Loucy (cell line): ENCODE measurements at regions not wholly inside any gene's neighbourhood (a gene's known extent, or its start where the extent isn't known, plus 50 kb on each side); places are given as distances from the start of the nearest gene placed in this dataset.
"Not testable (repeated sequence)": the region's sequence is repeated elsewhere in the genome, so short reads cannot be mapped to it uniquely, and the experiment has no call there.

Experiments used
- H2AFZ ChIP-seq: fragments of 200-600 bp; sonication (generic); 2 replicates; pipeline ENCODE4 v1.6.0; 2016; ENCODE audit warnings: antibody characterized with exemption, mild to moderate bottlenecking, low read length, moderate library complexity
- H3F3A ChIP-seq: fragments of 200-600 bp; 2 replicates; pipeline ENCODE4 v1.6.0; 2016; ENCODE audit warnings: antibody characterized with exemption, low read depth, mild to moderate bottlenecking
- H3K27me3 ChIP-seq: fragments of 200-600 bp; sonication (generic); 2 replicates; pipeline ENCODE4 v1.6.1; 2014; ENCODE audit warnings: low read length, mild to moderate bottlenecking; ENCODE audit not compliant: insufficient read depth, poor library complexity, severe bottlenecking
- H3K36me3 ChIP-seq: fragments of 200-600 bp; sonication (generic); 2 replicates; pipeline ENCODE4 v1.6.1; 2016; ENCODE audit warnings: low read length; ENCODE audit not compliant: insufficient read depth
- H3K4me1 ChIP-seq: fragments of 200-600 bp; sonication (generic); 2 replicates; pipeline ENCODE4 v1.5.1; 2014; ENCODE audit warnings: low read length, mild to moderate bottlenecking; ENCODE audit not compliant: insufficient read depth, poor library complexity, severe bottlenecking
- H3K4me2 ChIP-seq: fragments of 200-600 bp; sonication (generic); 2 replicates; pipeline ENCODE4 v1.6.0; 2014; ENCODE audit warnings: antibody characterized with exemption, low read length, low read depth, mild to moderate bottlenecking; ENCODE audit not compliant: poor library complexity, severe bottlenecking
- H3K4me3 ChIP-seq: fragments of 200-600 bp; sonication (generic); 2 replicates; pipeline ENCODE4 v1.5.1; 2014; ENCODE audit warnings: low read length, mild to moderate bottlenecking, mixed read lengths; ENCODE audit not compliant: poor library complexity, severe bottlenecking
- H3K79me2 ChIP-seq: fragments of 200-600 bp; sonication (generic); 2 replicates; pipeline ENCODE4 v1.6.1; 2014; ENCODE audit warnings: low read length; ENCODE audit not compliant: insufficient read depth
- H3K9ac ChIP-seq: fragments of 200-600 bp; sonication (generic); 2 replicates; pipeline ENCODE4 v1.6.0; 2014; ENCODE audit warnings: mild to moderate bottlenecking, low read depth, low read length, moderate library complexity; ENCODE audit not compliant: poor library complexity, severe bottlenecking
- H3K9me2 ChIP-seq: fragments of 200-600 bp; sonication (generic); replicated peaks from 2 replicates; pipeline ENCODE4 v1.6.1; 2016; ENCODE audit warnings: low read depth, low read length, mixed read lengths
- H3K9me3 ChIP-seq: fragments of 200-600 bp; sonication (generic); 2 replicates; pipeline ENCODE4 v1.6.1; 2014; ENCODE audit warnings: mild to moderate bottlenecking, antibody characterized with exemption, low read length, low read depth; ENCODE audit not compliant: insufficient read depth
- H4K20me1 ChIP-seq: fragments of 200-600 bp; sonication (generic); 2 replicates; pipeline ENCODE4 v1.6.0; 2014; ENCODE audit warnings: antibody characterized with exemption, low read length, mild to moderate bottlenecking; ENCODE audit not compliant: insufficient read depth, poor library complexity, severe bottlenecking
- EZH2phosphoT487 ChIP-seq: fragments of 200-600 bp; IDR thresholded peaks from 2 replicates; pipeline ENCODE4 v1.6.1; 2018; ENCODE audit warnings: antibody characterized with exemption, mild to moderate bottlenecking, moderate library complexity, borderline replicate concordance
- TF ChIP-seq, protein P1 (sequence below): fragments of 200-600 bp; sonication (generic); conservative IDR thresholded peaks from 2 replicates; pipeline ENCODE4 v1.5.1; 2014; ENCODE audit warnings: mild to moderate bottlenecking, antibody characterized with exemption, low read length

DNA sequence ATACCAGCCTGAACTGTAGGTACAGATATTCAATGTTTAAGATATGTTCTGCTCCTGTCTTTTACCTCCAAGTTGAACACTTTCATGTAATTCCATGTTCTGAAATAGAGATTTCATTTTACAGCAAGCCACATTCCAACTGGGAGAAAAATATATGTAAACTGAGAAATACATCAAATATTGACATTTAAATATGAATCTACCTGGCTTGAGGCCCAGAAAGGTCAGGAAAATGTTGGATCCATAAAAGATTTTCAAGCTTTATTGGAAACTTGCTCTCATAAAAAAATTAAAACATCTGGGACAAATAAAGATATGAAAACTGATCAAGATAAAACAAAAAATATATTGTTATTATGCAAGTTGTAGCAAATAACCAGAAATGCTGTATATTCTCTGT, 1078.7 kb upstream of the ATXN8OS start:
- Histone ChIP-seq H3K9ac (no peak overlapping the region), H3K4me3 (no peak overlapping the region), H3K79me2 (no peaks in the 10 kb centered on the region), H3K9me2 (no peaks in the 10 kb centered on the region), H3K27me3 (no peaks in the 10 kb centered on the region), H3K4me2 (no peak overlapping the region), H3K36me3 (no peaks in the 10 kb centered on the region), H3K9me3 (no peaks in the 10 kb centered on the region), H3K4me1 (no peaks in the 10 kb centered on the region), H3F3A (no peaks in the 10 kb centered on the region), H2AFZ (no peak overlapping the region), H4K20me1 (no peaks in the 10 kb centered on the region)
- TF ChIP-seq EZH2phosphoT487: no peak
- TF ChIP-seq, protein P1, sequence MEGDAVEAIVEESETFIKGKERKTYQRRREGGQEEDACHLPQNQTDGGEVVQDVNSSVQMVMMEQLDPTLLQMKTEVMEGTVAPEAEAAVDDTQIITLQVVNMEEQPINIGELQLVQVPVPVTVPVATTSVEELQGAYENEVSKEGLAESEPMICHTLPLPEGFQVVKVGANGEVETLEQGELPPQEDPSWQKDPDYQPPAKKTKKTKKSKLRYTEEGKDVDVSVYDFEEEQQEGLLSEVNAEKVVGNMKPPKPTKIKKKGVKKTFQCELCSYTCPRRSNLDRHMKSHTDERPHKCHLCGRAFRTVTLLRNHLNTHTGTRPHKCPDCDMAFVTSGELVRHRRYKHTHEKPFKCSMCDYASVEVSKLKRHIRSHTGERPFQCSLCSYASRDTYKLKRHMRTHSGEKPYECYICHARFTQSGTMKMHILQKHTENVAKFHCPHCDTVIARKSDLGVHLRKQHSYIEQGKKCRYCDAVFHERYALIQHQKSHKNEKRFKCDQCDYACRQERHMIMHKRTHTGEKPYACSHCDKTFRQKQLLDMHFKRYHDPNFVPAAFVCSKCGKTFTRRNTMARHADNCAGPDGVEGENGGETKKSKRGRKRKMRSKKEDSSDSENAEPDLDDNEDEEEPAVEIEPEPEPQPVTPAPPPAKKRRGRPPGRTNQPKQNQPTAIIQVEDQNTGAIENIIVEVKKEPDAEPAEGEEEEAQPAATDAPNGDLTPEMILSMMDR: no peak

DNA sequence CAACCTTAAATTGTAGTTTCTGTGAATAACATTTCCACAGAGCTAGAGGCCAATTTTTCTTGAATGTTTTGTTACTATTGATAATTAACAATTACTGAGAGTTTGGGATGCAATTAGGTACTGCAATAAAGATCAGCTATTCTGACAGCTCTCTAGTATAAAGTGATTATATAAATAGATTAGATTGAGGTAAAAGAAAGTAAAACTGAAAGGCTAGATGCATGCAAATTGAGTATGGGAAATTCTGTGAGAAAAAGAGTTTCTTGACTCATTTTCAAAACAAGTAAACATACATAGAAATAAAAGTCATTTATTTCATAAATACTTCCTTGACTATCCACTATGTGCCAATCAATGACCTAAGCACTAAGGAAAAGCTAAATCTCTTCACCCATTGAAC, 1087.5 kb upstream of the ATXN8OS start:
- H2AFZ ChIP-seq: no peak overlapping the region
- H3K9me2 ChIP-seq: no peaks in the 10 kb centered on the region
- no peaks in the 10 kb centered on the region for H3K79me2 ChIP-seq
- H3K27me3 ChIP-seq: no peaks in the 10 kb centered on the region
- no peak overlapping the region for H3K9ac ChIP-seq
- no peaks in the 10 kb centered on the region for H3K9me3 ChIP-seq
- no peaks in the 10 kb centered on the region for H3K4me1 ChIP-seq
- no peaks in the 10 kb centered on the region for H3K36me3 ChIP-seq
- H3F3A ChIP-seq: no peaks in the 10 kb centered on the region
- no peak overlapping the region for H3K4me3 ChIP-seq
- TF ChIP-seq EZH2phosphoT487: no peak
- TF ChIP-seq, protein P1: no peak
- no peak overlapping the region for H3K4me2 ChIP-seq
- no peaks in the 10 kb centered on the region for H4K20me1 ChIP-seq

DNA sequence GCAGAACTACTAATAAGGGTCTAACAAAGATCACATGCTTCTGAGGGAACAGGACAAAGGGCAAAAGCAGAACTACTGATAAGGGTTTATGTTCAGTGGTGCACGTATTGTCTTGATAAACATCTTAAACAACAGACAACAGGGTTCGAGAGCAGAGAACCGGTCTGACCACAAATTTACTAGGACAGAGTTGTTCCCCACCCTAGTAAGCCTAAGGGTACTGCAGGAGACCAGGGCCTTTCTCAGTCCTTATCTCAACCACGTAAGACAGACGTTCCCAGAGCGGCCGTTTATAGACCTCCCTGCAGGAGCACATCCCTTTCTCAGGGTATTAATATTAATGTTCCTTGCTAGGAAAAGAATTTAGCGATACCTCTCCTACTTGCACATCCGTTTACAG, 1089.5 kb upstream of the ATXN8OS start:
- H3K9me2 ChIP-seq, H3K36me3 ChIP-seq, H3K4me1 ChIP-seq, H3F3A ChIP-seq, H3K4me3 ChIP-seq, H3K4me2 ChIP-seq, H3K79me2 ChIP-seq, H3K27me3 ChIP-seq, H3K9ac ChIP-seq, H4K20me1 ChIP-seq, H2AFZ ChIP-seq, H3K9me3 ChIP-seq: not testable (repeated sequence)

DNA sequence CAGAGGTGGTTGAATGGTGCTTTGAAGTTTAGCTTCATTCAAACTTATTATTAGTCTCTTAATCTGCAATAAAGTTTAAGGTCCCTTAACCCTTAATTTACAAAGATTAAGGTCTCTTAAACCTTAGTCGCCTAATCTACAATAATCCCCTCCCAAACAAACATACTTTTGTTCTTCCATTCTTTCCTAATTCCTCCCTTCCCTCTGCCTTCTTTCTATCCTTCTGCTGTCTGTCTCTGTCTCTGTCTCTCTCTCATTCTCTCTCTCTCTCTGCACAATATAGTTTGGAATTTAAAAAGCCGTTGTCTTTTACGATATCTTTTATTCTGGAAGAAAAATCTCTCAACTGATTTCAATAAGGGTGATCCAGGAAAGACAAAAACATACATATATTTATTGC, 1096.8 kb upstream of the ATXN8OS start:
- no peaks in the 10 kb centered on the region for H3K9me3 ChIP-seq
- no peak for TF ChIP-seq EZH2phosphoT487
- TF ChIP-seq, protein P1: no peak
- H2AFZ ChIP-seq: no peak overlapping the region
- H3F3A ChIP-seq: no peaks in the 10 kb centered on the region
- H3K27me3 ChIP-seq: no peaks in the 10 kb centered on the region
- H3K36me3 ChIP-seq: no peaks in the 10 kb centered on the region
- H3K9ac ChIP-seq: no peak overlapping the region
- H3K4me1 ChIP-seq: no peaks in the 10 kb centered on the region
- no peaks in the 10 kb centered on the region for H4K20me1 ChIP-seq
- H3K4me2 ChIP-seq: no peak overlapping the region
- H3K4me3 ChIP-seq: no peak overlapping the region
- no peaks in the 10 kb centered on the region for H3K79me2 ChIP-seq
- no peaks in the 10 kb centered on the region for H3K9me2 ChIP-seq
